K562 (cell line): ENCODE measurements at regions not wholly inside any gene's neighbourhood (a gene's known extent, or its start where the extent isn't known, plus 50 kb on each side); places are given as distances from the start of the nearest gene placed in this dataset.

Experiments used
- CCAR2 ChIP-seq: fragments of 200-400 bp; formaldehyde crosslinking; IDR thresholded peaks from 2 replicates; pipeline ENCODE4 v1.6.1; 2017; ENCODE audit warnings: mild to moderate bottlenecking, low read depth, low read length
- NFYB ChIP-seq: IDR thresholded peaks from 2 replicates; pipeline ENCODE4 v1.6.1; 2011; ENCODE audit warnings: mild to moderate bottlenecking, moderate library complexity; ENCODE audit not compliant: insufficient read length; ENCODE audit errors: extremely low read depth
- PHF8 ChIP-seq: fragments of 200-600 bp; sonication (generic); IDR thresholded peaks from 2 replicates; pipeline ENCODE4 v1.6.1; 2012; ENCODE audit warnings: mixed run types, mild to moderate bottlenecking, inconsistent platforms, low read length, moderate library complexity, borderline replicate concordance
- POLR2A ChIP-seq: fragments of 450-650 bp; conservative IDR thresholded peaks from 2 replicates; pipeline ENCODE4 v1.6.1; 2016
- TF ChIP-seq, protein P1 (sequence below): sonication (generic); formaldehyde crosslinking; IDR thresholded peaks from 2 replicates; pipeline ENCODE4 v1.4.0; 2020; ENCODE audit warnings: mild to moderate bottlenecking, missing genetic modification reagents
- TF ChIP-seq, protein P2 (sequence below): sonication (generic); formaldehyde crosslinking; IDR thresholded peaks from 2 replicates; pipeline ENCODE4 v1.9.0; 2022; ENCODE audit warnings: mild to moderate bottlenecking, missing genetic modification reagents
- TF ChIP-seq, protein P3 (sequence below), 3 experiments: IDR thresholded peaks in 2 of 3; conservative IDR thresholded peaks in 1 of 3; 2 replicates each; pipeline ENCODE4 v1.5.1; 2011 to 2012; ENCODE audit warnings: low read length in 3 of 3, mild to moderate bottlenecking in 3 of 3, control low read depth in 2 of 3, improper control_type of control experiment in 1 of 3, inconsistent platforms in 1 of 3, low read depth in 1 of 3, mixed read lengths in 1 of 3, moderate library complexity in 1 of 3; ENCODE audit not compliant: insufficient read depth in 2 of 3
- TF ChIP-seq, protein P4 (sequence below): fragments of 200-800 bp; sonication (Bioruptor generic); IDR thresholded peaks from 2 replicates; pipeline ENCODE4 v1.6.1; 2017; ENCODE audit warnings: missing genetic modification characterization, missing compliant biosample characterization

DNA sequence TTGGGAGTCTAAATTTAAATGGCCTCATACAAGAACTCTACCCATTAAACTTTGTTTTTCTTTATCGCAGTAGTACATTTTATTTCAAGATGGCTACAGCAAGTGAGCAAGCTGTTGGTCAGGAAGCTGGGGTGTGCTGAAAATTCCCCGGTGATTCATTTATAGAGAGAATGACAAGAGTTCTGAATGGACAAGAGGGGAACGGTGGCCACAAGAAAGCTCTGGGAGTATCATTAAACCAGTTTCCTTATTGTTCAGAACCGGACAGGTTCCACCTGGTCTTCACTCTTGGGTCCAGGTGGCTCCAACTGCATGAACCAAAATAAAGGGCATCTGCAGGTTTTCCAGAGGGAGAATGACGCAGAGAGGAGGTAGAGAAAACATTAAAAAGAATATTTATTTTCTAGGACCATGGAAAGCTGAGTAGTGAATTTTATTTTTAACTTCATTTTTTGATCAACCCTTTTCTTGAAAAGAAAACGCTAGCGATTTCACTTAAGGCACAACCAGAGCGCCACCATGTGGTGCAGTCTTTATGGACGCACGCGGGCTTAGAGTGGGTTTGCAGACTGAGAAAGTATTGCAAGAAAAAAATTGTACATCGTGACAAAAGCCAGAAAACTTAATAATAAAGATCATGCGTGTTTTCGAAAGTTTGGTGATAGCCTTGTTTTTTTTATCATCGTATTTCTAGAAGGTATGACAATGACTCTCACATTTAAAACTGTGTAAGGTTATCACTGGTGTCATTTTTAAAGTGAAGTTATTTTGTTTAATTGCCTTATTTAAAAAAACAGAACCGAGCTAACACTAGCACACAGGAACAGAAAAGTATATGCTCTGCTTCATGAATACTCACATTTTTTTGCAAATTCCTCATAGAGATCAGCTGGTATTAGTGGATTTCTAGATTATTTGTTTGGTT is 97.9 kb upstream of the NOL4 start:
- TF ChIP-seq, protein P1, sequence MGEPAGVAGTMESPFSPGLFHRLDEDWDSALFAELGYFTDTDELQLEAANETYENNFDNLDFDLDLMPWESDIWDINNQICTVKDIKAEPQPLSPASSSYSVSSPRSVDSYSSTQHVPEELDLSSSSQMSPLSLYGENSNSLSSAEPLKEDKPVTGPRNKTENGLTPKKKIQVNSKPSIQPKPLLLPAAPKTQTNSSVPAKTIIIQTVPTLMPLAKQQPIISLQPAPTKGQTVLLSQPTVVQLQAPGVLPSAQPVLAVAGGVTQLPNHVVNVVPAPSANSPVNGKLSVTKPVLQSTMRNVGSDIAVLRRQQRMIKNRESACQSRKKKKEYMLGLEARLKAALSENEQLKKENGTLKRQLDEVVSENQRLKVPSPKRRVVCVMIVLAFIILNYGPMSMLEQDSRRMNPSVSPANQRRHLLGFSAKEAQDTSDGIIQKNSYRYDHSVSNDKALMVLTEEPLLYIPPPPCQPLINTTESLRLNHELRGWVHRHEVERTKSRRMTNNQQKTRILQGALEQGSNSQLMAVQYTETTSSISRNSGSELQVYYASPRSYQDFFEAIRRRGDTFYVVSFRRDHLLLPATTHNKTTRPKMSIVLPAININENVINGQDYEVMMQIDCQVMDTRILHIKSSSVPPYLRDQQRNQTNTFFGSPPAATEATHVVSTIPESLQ: no peak
- TF ChIP-seq POLR2A (no peak), NFYB (no peak), CCAR2 (no peak), PHF8 (no peak)
- TF ChIP-seq, protein P2, sequence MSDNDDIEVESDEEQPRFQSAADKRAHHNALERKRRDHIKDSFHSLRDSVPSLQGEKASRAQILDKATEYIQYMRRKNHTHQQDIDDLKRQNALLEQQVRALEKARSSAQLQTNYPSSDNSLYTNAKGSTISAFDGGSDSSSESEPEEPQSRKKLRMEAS (CRISPR knock-in tag): no peak
- TF ChIP-seq, protein P3, sequence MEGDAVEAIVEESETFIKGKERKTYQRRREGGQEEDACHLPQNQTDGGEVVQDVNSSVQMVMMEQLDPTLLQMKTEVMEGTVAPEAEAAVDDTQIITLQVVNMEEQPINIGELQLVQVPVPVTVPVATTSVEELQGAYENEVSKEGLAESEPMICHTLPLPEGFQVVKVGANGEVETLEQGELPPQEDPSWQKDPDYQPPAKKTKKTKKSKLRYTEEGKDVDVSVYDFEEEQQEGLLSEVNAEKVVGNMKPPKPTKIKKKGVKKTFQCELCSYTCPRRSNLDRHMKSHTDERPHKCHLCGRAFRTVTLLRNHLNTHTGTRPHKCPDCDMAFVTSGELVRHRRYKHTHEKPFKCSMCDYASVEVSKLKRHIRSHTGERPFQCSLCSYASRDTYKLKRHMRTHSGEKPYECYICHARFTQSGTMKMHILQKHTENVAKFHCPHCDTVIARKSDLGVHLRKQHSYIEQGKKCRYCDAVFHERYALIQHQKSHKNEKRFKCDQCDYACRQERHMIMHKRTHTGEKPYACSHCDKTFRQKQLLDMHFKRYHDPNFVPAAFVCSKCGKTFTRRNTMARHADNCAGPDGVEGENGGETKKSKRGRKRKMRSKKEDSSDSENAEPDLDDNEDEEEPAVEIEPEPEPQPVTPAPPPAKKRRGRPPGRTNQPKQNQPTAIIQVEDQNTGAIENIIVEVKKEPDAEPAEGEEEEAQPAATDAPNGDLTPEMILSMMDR (IDR thresholded peaks at IDR 0.05 in 2 of 3, conservative IDR thresholded peaks at IDR 0.05 in 1 of 3; ENCODE audit: insufficient read depth in 2 of 3, low read depth in 1 of 3, low read length in 3 of 3): peak in 1 of 3 experiments; percentile 13; a peak in 1 of 6 replicates
- TF ChIP-seq, protein P4, sequence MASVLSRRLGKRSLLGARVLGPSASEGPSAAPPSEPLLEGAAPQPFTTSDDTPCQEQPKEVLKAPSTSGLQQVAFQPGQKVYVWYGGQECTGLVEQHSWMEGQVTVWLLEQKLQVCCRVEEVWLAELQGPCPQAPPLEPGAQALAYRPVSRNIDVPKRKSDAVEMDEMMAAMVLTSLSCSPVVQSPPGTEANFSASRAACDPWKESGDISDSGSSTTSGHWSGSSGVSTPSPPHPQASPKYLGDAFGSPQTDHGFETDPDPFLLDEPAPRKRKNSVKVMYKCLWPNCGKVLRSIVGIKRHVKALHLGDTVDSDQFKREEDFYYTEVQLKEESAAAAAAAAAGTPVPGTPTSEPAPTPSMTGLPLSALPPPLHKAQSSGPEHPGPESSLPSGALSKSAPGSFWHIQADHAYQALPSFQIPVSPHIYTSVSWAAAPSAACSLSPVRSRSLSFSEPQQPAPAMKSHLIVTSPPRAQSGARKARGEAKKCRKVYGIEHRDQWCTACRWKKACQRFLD (CRISPR knock-in tag): no peak
